Gastrocnemius medialis (tissue), 4 donors: ENCODE measurements at regions not wholly inside any gene's neighbourhood (a gene's known extent, or its start where the extent isn't known, plus 50 kb on each side); places are given as distances from the start of the nearest gene placed in this dataset.

Experiments used
- POLR2A ChIP-seq, 2 donors: fragments of 450-650 bp; IDR thresholded peaks; one replicate each; pipeline ENCODE4 v1.6.1; 2017; ENCODE audit warnings: antibody characterized with exemption in 2 of 2, mild to moderate bottlenecking in 2 of 2, moderate library complexity in 2 of 2
- TF ChIP-seq, protein P1 (sequence below), 5 experiments: fragments of 450-650 bp in 3 of 5; fragments of 200-600 bp in 2 of 5; sonication (generic) in 2 of 5; IDR thresholded peaks in 4 of 5; conservative IDR thresholded peaks in 1 of 5; 1 replicate in 4 of 5; 2 replicates in 1 of 5; pipeline ENCODE4 v1.5.1; 2016 to 2019; ENCODE audit warnings: antibody characterized with exemption in 5 of 5, mild to moderate bottlenecking in 3 of 5, moderate library complexity in 3 of 5

GRCh38 chrX:45748369-45748774, 547.7 kb upstream of the DIPK2B start:
- TF ChIP-seq, protein P1, sequence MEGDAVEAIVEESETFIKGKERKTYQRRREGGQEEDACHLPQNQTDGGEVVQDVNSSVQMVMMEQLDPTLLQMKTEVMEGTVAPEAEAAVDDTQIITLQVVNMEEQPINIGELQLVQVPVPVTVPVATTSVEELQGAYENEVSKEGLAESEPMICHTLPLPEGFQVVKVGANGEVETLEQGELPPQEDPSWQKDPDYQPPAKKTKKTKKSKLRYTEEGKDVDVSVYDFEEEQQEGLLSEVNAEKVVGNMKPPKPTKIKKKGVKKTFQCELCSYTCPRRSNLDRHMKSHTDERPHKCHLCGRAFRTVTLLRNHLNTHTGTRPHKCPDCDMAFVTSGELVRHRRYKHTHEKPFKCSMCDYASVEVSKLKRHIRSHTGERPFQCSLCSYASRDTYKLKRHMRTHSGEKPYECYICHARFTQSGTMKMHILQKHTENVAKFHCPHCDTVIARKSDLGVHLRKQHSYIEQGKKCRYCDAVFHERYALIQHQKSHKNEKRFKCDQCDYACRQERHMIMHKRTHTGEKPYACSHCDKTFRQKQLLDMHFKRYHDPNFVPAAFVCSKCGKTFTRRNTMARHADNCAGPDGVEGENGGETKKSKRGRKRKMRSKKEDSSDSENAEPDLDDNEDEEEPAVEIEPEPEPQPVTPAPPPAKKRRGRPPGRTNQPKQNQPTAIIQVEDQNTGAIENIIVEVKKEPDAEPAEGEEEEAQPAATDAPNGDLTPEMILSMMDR (IDR thresholded peaks at IDR 0.05 in 4 of 5, conservative IDR thresholded peaks at IDR 0.05 in 1 of 5): no peak
- no peak for TF ChIP-seq POLR2A (IDR thresholded peaks at IDR 0.05)
